ENCODE measurements at regions not wholly inside any gene's neighbourhood (a gene's known extent, or its start where the extent isn't known, plus 50 kb on each side); places are given as distances from the start of the nearest gene placed in this dataset.
"Not testable (repeated sequence)": the region's sequence is repeated elsewhere in the genome, so short reads cannot be mapped to it uniquely, and the experiment has no call there.

DNA sequence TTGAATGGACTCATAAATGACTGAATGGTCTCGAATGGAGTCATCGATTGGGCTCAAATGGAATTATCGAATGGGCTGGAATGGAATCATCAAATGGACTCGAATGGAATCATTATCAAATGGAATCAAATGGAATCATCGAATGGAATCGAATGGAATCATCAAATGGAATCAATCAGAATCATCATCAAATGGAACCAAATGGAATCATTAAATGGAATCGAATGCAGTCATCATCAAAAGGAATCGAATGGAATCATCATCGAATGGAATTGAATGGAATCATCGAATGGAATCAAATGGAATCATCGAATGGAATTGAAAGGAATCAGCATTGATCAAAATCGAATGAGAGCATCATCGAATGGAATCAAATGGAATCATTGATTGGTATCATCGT lies 1114.9 kb downstream of the RPIA start:
- TF ChIP-seq, protein P1, sequence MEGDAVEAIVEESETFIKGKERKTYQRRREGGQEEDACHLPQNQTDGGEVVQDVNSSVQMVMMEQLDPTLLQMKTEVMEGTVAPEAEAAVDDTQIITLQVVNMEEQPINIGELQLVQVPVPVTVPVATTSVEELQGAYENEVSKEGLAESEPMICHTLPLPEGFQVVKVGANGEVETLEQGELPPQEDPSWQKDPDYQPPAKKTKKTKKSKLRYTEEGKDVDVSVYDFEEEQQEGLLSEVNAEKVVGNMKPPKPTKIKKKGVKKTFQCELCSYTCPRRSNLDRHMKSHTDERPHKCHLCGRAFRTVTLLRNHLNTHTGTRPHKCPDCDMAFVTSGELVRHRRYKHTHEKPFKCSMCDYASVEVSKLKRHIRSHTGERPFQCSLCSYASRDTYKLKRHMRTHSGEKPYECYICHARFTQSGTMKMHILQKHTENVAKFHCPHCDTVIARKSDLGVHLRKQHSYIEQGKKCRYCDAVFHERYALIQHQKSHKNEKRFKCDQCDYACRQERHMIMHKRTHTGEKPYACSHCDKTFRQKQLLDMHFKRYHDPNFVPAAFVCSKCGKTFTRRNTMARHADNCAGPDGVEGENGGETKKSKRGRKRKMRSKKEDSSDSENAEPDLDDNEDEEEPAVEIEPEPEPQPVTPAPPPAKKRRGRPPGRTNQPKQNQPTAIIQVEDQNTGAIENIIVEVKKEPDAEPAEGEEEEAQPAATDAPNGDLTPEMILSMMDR (conservative IDR thresholded peaks at IDR 0.05; ENCODE audit: low read length), result not testable (repeated sequence)
- not testable (repeated sequence) for TF ChIP-seq EZH2phosphoT487 (IDR thresholded peaks at IDR 0.05; ENCODE audit: borderline replicate concordance)
